Kidney epithelial cell (primary cell): ENCODE measurements at regions not wholly inside any gene's neighbourhood (a gene's known extent, or its start where the extent isn't known, plus 50 kb on each side); places are given as distances from the start of the nearest gene placed in this dataset.

Experiments
- DNase-seq: peaks from one replicate; pipeline ENCODE4 v3.0.0-alpha.2; 2010; ENCODE audit warnings: low read depth
- H3K27me3 ChIP-seq: 2 replicates; pipeline ENCODE4 v1.6.0; 2011; ENCODE audit warnings: low read length; ENCODE audit not compliant: control insufficient read depth, insufficient read depth
- H3K36me3 ChIP-seq: 2 replicates; pipeline ENCODE4 v1.5.1; 2011; ENCODE audit warnings: low read length; ENCODE audit not compliant: control insufficient read depth, insufficient read depth
- H3K4me3 ChIP-seq: 2 replicates; pipeline ENCODE4 v1.5.1; 2011; ENCODE audit warnings: low read depth, mild to moderate bottlenecking, control low read depth, low read length
- TF ChIP-seq, protein P1 (sequence below): IDR thresholded peaks from 2 replicates; pipeline ENCODE4 v1.5.1; 2011; ENCODE audit warnings: mild to moderate bottlenecking, moderate library complexity, low read length, control low read depth, inconsistent platforms; ENCODE audit not compliant: insufficient read depth, poor library complexity, severe bottlenecking

DNA sequence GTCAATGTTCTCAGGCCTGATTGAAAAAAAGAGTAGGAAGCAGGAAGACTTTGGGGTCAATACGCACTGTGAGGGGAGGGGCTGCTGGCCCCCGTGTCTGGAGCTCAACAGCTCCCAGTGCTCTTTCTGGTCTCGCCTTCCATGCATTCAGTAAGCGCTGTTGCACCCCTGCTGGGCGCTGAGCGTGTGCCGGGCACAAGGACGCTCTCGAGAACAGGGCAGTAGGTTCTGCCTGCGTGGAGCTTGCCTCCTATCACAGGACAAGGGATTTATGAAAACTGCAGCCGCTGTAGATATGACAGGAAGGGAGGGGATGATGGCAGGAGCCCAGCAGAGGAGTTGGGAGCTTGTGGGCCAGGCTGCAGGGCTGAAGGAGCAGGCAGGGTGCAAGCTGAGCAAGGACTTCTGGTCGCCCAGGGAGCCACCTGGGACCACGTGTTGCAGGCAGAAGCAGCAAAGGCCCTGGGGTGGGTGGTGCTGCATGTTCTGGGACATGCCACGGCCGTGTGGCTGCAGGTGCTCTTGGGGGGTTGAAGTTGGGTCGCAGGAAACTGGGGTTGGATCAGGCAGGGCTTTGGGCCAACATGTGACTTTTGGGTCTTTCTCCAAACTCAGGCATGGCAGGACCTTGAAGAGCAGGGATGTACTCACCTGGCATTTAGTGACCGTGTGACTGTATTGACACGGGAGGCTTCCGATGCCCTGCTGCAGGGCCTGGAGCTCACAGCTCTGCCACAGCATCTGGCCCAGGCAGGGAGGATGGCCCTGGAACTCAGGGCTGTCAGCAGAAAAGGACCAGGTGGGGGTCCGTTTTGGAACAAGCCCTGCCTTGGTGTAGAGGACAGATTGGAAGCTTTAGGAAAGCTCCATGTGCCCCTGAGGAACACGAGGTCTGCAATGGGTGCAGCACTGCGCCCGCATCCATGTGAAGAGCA is 97.9 kb downstream of the CPZ start:
- Histone ChIP-seq H3K27me3 (peaks cover 13% of the 10 kb centered on the region), H3K4me3 (no peak overlapping the region), H3K36me3 (no peaks in the 10 kb centered on the region)
- TF ChIP-seq, protein P1, sequence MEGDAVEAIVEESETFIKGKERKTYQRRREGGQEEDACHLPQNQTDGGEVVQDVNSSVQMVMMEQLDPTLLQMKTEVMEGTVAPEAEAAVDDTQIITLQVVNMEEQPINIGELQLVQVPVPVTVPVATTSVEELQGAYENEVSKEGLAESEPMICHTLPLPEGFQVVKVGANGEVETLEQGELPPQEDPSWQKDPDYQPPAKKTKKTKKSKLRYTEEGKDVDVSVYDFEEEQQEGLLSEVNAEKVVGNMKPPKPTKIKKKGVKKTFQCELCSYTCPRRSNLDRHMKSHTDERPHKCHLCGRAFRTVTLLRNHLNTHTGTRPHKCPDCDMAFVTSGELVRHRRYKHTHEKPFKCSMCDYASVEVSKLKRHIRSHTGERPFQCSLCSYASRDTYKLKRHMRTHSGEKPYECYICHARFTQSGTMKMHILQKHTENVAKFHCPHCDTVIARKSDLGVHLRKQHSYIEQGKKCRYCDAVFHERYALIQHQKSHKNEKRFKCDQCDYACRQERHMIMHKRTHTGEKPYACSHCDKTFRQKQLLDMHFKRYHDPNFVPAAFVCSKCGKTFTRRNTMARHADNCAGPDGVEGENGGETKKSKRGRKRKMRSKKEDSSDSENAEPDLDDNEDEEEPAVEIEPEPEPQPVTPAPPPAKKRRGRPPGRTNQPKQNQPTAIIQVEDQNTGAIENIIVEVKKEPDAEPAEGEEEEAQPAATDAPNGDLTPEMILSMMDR: no peak
- DNase-seq: no peak

DNA sequence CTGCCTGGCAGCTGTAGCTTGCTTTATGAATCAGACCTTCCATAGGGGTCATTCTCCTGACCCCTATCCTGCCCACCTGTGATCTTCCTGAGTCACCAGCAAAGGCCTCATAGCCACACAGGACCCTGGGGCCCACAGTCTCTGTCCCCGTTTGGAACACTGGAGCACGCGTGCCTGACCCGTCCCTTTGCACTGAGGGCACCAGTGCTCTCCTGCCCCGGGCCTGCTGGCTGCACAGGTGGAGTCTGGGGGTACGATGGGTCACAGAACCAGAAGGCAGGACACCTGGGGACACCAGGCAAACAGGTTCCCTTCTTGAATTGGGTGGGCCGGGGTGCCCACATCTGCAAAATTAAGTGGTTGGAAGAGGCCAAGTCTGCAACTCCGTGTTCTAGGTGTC is 97.2 kb downstream of the CPZ start:
- TF ChIP-seq, protein P1: no peak
- DNase-seq: no peak
- H3K27me3 ChIP-seq: peaks cover 11% of the 10 kb centered on the region

DNA sequence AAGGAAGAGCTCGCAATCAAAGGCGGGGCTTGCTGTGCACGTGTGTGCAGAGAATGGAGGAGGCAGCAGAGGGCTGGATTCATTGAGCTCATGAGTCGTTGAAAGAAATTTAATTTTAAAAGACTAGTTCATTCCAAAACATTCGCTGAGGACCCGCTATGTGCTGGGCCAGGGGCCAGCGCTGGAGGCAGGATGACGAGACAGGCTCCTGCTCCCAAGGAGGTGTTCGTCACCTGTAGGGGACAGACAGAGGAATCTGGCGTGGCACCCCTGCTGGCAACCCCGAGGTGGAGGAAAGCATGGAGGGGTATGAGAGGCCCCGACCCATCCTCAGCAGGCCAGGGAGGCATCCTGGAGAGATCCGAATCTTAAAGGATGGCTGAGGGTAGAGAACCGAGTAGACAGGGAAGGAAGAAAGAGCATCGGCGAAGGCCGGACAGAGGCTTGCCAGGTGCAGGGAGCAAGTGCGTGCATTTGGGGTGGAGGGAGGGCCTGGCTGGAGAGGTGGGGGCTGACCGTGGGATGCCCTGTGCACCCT is 96.4 kb downstream of the CPZ start:
- Histone ChIP-seq H3K4me3 (no peak overlapping the region), H3K36me3 (no peaks in the 10 kb centered on the region), H3K27me3 (peaks cover 11% of the 10 kb centered on the region)
- no peak for DNase-seq
- TF ChIP-seq, protein P1: no peak

More for the DNA sequence above, 97.2 kb downstream of the CPZ start:
- no peaks in the 10 kb centered on the region for H3K36me3 ChIP-seq
- no peak overlapping the region for H3K4me3 ChIP-seq

DNA sequence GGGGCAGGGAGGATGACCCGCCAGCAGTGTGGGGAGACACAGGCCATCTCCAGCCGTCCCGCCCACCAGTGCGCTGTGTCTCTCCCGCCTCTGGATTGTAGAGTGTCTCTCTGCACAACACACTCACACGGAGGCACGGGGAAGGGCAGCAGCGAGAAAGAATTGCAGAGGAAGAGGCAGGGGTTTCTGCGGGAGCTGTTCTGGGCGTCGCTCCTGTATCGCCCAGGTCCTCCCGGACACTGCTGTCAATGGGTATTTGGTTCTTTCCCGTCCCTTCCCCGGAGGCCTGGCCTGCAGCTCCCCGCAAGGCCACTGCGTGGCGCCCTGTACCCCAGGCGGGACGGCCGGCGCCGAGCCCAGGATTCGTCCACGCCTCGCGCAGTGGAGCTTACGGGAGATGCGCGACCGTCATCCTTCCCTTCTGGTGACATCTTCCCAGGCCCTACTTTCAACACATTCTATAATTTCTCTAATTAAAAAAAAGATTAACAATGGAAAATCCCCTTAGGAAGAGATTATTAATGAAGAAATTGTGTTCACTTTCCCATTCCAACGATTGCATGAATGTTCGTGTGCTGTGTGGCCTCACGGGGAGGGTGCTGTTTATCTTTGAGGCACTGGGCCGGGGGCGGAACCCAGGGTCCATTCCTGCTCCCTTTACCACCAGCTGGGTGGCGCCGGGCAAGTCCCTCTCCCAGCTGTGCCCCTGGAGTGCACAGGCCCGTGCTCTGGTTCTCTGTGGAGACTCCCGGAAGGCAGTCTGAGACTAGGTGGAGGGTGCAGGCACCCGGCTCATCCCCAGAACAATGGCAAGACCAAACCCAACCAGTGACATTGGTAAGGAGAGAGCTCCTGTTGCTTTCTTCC is 95.7 kb downstream of the CPZ start:
- TF ChIP-seq, protein P1: peak; percentile 59
- no peak for DNase-seq
- Histone ChIP-seq H3K4me3 (no peak overlapping the region), H3K36me3 (no peaks in the 10 kb centered on the region), H3K27me3 (peaks cover 11% of the 10 kb centered on the region)

DNA sequence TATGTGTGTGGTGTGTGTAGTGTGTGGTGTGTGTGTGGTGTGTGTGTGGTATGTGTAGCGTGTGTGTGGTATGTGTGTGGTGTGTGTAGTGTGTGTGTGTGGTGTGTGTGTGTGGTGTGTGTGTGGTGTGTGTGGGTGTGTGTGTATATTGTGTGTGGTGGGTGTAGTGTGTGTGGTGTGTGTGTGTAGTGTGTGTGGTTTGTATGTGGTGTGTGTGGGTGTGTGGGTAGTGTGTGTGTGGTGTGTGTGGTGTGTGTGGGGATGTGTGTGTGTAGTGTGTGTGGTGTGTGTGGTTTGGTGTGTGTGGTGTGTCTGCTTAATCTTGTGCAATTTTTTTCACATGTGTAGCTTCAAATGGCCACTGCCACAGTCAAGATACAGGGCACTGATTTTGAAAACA is 94.5 kb downstream of the CPZ start:
- Histone ChIP-seq H3K27me3 (peaks cover 11% of the 10 kb centered on the region), H3K4me3 (no peak overlapping the region), H3K36me3 (no peaks in the 10 kb centered on the region)
- TF ChIP-seq, protein P1: no peak
- no peak for DNase-seq
